GM06990 (cell line): ENCODE measurements at regions not wholly inside any gene's neighbourhood (a gene's known extent, or its start where the extent isn't known, plus 50 kb on each side); places are given as distances from the start of the nearest gene placed in this dataset.

Source experiments
- DNase-seq: peaks from one replicate; pipeline ENCODE4 v3.0.0-alpha.2; 2011; ENCODE audit not compliant: insufficient read length; ENCODE audit errors: extremely low read depth
- H3K27me3 ChIP-seq: replicated peaks from 2 replicates; pipeline ENCODE4 v1.6.0; 2011; ENCODE audit warnings: low read length; ENCODE audit not compliant: control insufficient read depth, insufficient read depth
- H3K36me3 ChIP-seq: 2 replicates; pipeline ENCODE4 v1.5.1; 2011; ENCODE audit warnings: low read length; ENCODE audit not compliant: control insufficient read depth, insufficient read depth
- H3K4me3 ChIP-seq: replicated peaks from 2 replicates; pipeline ENCODE4 v1.5.1; 2011; ENCODE audit warnings: low read depth, mild to moderate bottlenecking, control low read depth, low read length
- TF ChIP-seq, protein P1 (sequence below): IDR thresholded peaks from 2 replicates; pipeline ENCODE4 v1.5.1; 2011; ENCODE audit warnings: low read length, control low read depth, mild to moderate bottlenecking, inconsistent platforms; ENCODE audit not compliant: insufficient read depth, poor library complexity, severe bottlenecking

DNA sequence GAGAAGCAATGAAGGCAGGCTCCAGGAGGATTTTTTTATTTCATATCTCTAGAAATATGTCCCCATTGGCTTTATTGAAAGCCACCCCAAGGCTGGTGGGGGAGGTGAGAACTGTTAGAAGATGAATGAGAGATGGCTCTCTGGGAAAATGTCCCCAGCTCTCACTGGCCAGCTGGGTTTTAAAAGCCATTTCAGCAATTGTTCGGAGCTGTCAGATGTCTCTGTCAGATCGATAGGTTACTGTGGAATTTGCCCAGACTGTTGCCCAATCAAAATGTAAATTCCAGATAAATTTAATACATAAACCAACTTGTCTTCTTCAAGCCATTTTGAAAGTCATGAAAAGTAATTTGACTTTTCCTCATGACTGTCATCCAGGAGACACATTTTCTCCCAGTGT, 67.0 kb upstream of the BRINP1 start:
- Histone ChIP-seq H3K36me3 (no peaks in the 10 kb centered on the region), H3K4me3 (no peak overlapping the region), H3K27me3 (no peaks in the 10 kb centered on the region)
- no peak for DNase-seq
- TF ChIP-seq, protein P1, sequence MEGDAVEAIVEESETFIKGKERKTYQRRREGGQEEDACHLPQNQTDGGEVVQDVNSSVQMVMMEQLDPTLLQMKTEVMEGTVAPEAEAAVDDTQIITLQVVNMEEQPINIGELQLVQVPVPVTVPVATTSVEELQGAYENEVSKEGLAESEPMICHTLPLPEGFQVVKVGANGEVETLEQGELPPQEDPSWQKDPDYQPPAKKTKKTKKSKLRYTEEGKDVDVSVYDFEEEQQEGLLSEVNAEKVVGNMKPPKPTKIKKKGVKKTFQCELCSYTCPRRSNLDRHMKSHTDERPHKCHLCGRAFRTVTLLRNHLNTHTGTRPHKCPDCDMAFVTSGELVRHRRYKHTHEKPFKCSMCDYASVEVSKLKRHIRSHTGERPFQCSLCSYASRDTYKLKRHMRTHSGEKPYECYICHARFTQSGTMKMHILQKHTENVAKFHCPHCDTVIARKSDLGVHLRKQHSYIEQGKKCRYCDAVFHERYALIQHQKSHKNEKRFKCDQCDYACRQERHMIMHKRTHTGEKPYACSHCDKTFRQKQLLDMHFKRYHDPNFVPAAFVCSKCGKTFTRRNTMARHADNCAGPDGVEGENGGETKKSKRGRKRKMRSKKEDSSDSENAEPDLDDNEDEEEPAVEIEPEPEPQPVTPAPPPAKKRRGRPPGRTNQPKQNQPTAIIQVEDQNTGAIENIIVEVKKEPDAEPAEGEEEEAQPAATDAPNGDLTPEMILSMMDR = no peak

DNA sequence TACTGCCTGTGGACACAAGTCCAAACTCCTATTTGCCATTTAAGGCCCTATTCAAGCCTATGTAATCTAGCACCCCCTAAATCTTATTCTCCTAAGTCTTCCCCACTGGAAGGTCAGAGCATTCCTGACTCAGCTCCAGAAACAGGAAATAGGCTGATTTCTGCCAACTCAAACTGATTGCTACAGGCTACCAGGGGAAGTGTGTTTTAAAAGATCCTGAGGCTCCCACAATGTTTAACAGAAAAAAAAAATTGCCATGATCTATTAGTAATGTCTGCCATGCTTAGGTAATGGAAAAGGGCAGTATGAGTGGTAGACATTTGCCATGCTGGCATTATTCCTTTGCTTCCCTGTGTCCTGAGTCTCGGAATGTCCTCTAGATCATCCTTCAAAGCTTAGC, 65.8 kb upstream of the BRINP1 start:
- TF ChIP-seq, protein P1 = no peak
- no peak for DNase-seq
- no peaks in the 10 kb centered on the region for H3K27me3 ChIP-seq
- H3K4me3 ChIP-seq = no peak overlapping the region
- no peaks in the 10 kb centered on the region for H3K36me3 ChIP-seq

DNA sequence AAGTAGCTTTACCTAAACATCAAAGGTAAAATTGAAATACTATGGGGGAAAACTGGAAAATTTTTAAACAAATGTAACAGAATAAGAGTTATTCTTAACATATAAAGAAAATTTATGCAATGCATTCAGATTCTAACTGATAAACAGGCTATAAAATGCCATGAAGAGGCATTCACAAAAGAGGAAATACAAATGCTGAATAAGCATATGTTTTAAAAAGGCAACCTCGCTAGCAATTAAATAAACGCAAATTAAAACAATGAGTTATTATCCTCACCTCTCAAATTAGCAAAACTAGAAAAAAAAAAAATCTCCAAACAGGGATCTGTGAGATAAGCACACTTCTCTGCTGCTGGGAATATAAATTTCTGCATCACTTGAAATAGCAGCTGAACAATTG, 63.2 kb upstream of the BRINP1 start:
- Histone ChIP-seq H3K4me3 (no peak overlapping the region), H3K36me3 (no peaks in the 10 kb centered on the region), H3K27me3 (no peaks in the 10 kb centered on the region)
- TF ChIP-seq, protein P1 = no peak
- no peak for DNase-seq

DNA sequence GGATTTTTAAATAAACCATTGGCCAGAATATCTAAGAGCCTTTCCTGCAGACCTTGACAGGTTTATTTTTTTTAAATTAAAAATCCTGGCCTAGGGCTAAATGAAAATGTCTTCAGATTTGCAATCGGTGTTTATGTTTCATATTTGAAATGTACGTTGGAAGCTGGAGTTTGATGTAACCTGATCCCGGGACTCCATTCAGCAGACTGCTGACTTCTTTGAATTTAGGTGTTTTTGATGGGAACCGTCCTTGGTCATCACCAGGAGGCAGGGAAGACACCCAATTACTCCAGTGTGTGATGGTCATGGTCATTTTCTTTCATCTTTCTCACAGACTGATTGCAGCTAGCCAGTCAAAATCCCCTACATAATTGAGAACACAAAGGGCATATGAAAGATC, 60.1 kb upstream of the BRINP1 start:
- TF ChIP-seq, protein P1 = no peak
- Histone ChIP-seq H3K36me3 (no peaks in the 10 kb centered on the region), H3K27me3 (no peaks in the 10 kb centered on the region), H3K4me3 (no peak overlapping the region)
- no peak for DNase-seq

DNA sequence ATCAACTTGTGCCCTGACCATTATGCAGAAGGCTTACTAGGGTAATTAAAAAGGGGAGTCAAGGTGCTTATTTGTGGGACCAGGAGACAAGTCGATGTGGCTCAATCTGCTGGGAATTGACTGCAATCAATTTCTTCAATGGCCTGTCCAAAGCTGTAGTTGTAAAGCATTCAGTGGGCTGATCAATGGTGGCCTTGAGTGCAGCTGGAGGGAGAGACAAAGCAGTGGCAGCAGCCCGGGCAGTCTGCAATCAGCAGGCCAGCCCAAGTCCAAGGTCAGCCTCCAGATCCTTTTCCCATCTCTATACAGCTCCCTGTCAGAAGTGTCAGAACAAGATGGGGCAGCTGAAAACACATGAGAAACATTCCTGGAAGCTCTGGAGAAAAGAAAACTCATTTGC, 51.0 kb upstream of the BRINP1 start:
- Histone ChIP-seq H3K4me3 (no peak overlapping the region), H3K27me3 (no peaks in the 10 kb centered on the region), H3K36me3 (no peaks in the 10 kb centered on the region)
- TF ChIP-seq, protein P1 = no peak
- no peak for DNase-seq
